Osteoblast (primary cell): ENCODE measurements at regions not wholly inside any gene's neighbourhood (a gene's known extent, or its start where the extent isn't known, plus 50 kb on each side); places are given as distances from the start of the nearest gene placed in this dataset.
A peak's percentile ranks its signal among the peaks of the same experiment; 100 is the strongest.

Experiments used
- DNase-seq: peaks from one replicate; pipeline ENCODE4 v3.0.0; 2011; ENCODE audit warnings: low spot score, mixed read lengths; ENCODE audit not compliant: insufficient read length; ENCODE audit errors: missing footprints
- H2AFZ ChIP-seq: 2 replicates; pipeline ENCODE4 v1.6.0; 2011; ENCODE audit warnings: mild to moderate bottlenecking, low read length
- H3K27ac ChIP-seq: 2 replicates; pipeline ENCODE4 v1.5.1; 2011; ENCODE audit warnings: mild to moderate bottlenecking, low read depth, low read length, moderate library complexity
- H3K27me3 ChIP-seq: 2 replicates; pipeline ENCODE4 v1.6.0; 2012; ENCODE audit warnings: mild to moderate bottlenecking, control low read depth, inconsistent platforms, low read length, moderate library complexity; ENCODE audit not compliant: insufficient read depth
- H3K36me3 ChIP-seq: 2 replicates; pipeline ENCODE4 v1.5.1; 2011; ENCODE audit warnings: mild to moderate bottlenecking, low read length, control low read depth, moderate library complexity; ENCODE audit not compliant: insufficient read depth
- H3K4me1 ChIP-seq: 2 replicates; pipeline ENCODE4 v1.5.1; 2011; ENCODE audit warnings: mild to moderate bottlenecking, low read length, control low read depth, moderate library complexity; ENCODE audit not compliant: insufficient read depth
- H3K4me2 ChIP-seq: 2 replicates; pipeline ENCODE4 v1.6.0; 2011; ENCODE audit warnings: mild to moderate bottlenecking, low read length; ENCODE audit not compliant: insufficient read depth
- H3K4me3 ChIP-seq: fragments of 200-600 bp; sonication (generic); 3 replicates; pipeline ENCODE4 v1.5.1; 2012; ENCODE audit warnings: mild to moderate bottlenecking, low read length, inconsistent platforms; ENCODE audit not compliant: insufficient read depth
- H3K79me2 ChIP-seq: 2 replicates; pipeline ENCODE4 v1.6.0; 2012; ENCODE audit warnings: mild to moderate bottlenecking, low read length, control low read depth, inconsistent platforms; ENCODE audit not compliant: insufficient read depth
- H3K9me3 ChIP-seq: 2 replicates; pipeline ENCODE4 v1.5.1; 2011; ENCODE audit warnings: low read depth, low read length, control low read depth
- H4K20me1 ChIP-seq: 2 replicates; pipeline ENCODE4 v1.6.0; 2012; ENCODE audit warnings: mild to moderate bottlenecking, low read length, control low read depth; ENCODE audit not compliant: insufficient read depth
- CTCF ChIP-seq: IDR thresholded peaks from 2 replicates; pipeline ENCODE4 v1.5.1; 2011; ENCODE audit warnings: mild to moderate bottlenecking, low read depth, low read length, moderate library complexity; ENCODE audit errors: extremely low read depth

DNA sequence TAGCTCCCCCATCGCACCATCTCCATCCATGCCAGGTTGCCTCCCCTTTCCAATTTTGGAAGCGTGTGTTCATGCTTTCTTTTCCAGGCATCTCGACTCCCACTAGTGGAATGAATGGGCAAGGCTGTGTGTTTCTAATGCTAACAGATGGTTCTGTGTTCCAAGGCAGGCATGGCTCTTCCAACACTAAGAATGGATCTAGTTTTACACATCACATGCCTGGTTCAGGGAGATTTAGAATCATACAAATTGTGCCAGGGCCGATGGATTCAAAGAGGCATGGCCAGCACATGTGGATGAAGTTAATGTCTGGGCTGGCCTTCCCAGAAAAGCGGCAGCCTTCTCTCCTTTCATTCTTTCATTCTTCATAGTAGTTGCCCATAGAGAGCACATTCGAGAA lies 438.7 kb downstream of the PRDM2 start:
- H2AFZ ChIP-seq: no peak overlapping the region
- no peak for TF ChIP-seq CTCF
- no peak overlapping the region for H3K27ac ChIP-seq
- H3K4me2 ChIP-seq: no peak overlapping the region
- no peaks in the 10 kb centered on the region for H4K20me1 ChIP-seq
- no peak overlapping the region for H3K4me3 ChIP-seq
- DNase-seq: no peak
- no peaks in the 10 kb centered on the region for H3K79me2 ChIP-seq
- no peaks in the 10 kb centered on the region for H3K9me3 ChIP-seq
- H3K36me3 ChIP-seq: no peaks in the 10 kb centered on the region
- peaks cover 5% of the 10 kb centered on the region for H3K4me1 ChIP-seq
- H3K27me3 ChIP-seq: no peaks in the 10 kb centered on the region

DNA sequence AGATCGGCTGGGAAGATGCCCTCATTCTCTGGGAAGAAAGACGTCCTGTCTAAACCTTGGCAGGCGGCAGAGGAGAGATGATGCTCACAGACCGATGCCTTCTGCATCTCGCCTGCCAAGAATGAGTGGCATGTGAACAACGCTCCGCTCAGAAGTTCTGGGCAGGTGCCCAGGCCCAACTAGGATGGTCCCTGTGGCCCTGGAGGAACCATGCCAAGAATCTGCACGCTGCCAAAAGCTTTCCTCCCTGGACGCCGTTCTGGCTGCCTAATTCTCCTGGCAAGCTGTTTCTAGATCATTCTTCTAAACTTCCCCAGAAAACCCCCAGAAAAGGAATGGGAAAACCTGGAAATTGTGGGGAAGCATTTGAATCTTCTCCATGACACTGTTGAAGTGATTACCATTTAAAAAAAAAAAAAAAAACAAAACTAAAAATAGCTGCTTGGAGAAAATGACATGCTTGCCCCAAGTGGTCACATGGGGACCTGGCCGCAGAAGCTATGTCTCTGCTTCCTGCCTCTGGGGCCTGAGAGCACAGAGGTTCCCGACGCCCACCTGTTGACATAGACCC lies 440.9 kb downstream of the PRDM2 start:
- Histone ChIP-seq H4K20me1 (no peaks in the 10 kb centered on the region), H3K4me3 (no peak overlapping the region), H3K4me2 (peak overlapping the region; percentile 21), H3K4me1 (peaks cover 5% of the 10 kb centered on the region), H3K27me3 (no peaks in the 10 kb centered on the region), H3K36me3 (no peaks in the 10 kb centered on the region), H3K79me2 (no peaks in the 10 kb centered on the region), H2AFZ (peak overlapping the region; percentile 24), H3K9me3 (no peaks in the 10 kb centered on the region), H3K27ac (no peak overlapping the region)
- no peak for TF ChIP-seq CTCF
- DNase-seq: peak; percentile 26

- Histone ChIP-seq H2AFZ (no peak overlapping the region), H3K4me2 (no peak overlapping the region), H3K4me1 (peaks cover 5% of the 10 kb centered on the region), H3K27ac (no peak overlapping the region), H4K20me1 (no peaks in the 10 kb centered on the region), H3K27me3 (no peaks in the 10 kb centered on the region), H3K36me3 (no peaks in the 10 kb centered on the region), H3K9me3 (no peaks in the 10 kb centered on the region), H3K79me2 (no peaks in the 10 kb centered on the region), H3K4me3 (no peak overlapping the region)
- no peak for DNase-seq
- no peak for TF ChIP-seq CTCF
These were observed 441.7 kb downstream of the PRDM2 start for GRCh38 chr1:14141656-14142055.

GRCh38 chr1:14142397-14143100 lies 442.6 kb downstream of the PRDM2 start:
- peak; percentile 27 for DNase-seq
- no peak for TF ChIP-seq CTCF

More at GRCh38 chr1:14142397-14143100, 442.6 kb downstream of the PRDM2 start:
- Histone ChIP-seq H3K9me3 (no peaks in the 10 kb centered on the region), H3K27me3 (no peaks in the 10 kb centered on the region), H3K4me2 (no peak overlapping the region), H3K4me3 (no peak overlapping the region), H3K4me1 (peaks cover 5% of the 10 kb centered on the region), H2AFZ (no peak overlapping the region), H3K36me3 (no peaks in the 10 kb centered on the region), H3K79me2 (no peaks in the 10 kb centered on the region), H4K20me1 (no peaks in the 10 kb centered on the region), H3K27ac (no peak overlapping the region)
